NCI-H82 (cell line): ENCODE measurements at regions not wholly inside any gene's neighbourhood (a gene's known extent, or its start where the extent isn't known, plus 50 kb on each side); places are given as distances from the start of the nearest gene placed in this dataset.
A peak's percentile ranks its signal among the peaks of the same experiment; 100 is the strongest.
"Not testable (repeated sequence)": the region's sequence is repeated elsewhere in the genome, so short reads cannot be mapped to it uniquely, and the experiment has no call there.

Source experiments
- DNase-seq: peaks from one replicate; lab custom pipeline; 2025; lab: John Stamatoyannopoulos, UW

DNA sequence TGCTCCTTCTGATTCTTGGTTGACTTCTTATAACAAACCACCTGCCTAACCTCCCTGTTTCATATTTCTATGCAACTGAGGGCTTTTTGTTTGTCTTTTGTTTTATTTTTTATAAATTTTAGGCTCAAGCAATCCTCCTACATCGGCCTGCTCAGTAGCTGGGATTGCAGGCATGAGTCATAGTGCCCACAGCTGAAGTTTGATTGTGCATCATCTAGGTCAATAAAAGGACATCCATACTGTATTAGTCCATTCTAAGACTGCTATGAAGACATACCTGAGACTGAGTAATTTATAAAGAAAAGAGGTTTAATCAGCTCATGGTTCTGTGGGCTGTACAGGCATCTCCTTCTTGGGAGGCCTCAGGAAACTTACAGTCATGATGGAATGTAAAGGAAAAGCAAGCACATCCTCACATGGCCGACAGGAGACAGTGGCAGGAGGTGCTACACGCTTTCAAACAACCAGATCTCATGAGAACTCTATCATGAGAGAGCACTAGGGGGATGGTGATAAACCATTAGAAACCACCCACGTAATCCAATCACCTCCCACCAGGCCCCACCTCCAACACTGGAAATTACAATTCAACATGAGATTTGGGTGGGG is 285.0 kb downstream of the SIPA1L2 start:
- no peak for DNase-seq

DNA sequence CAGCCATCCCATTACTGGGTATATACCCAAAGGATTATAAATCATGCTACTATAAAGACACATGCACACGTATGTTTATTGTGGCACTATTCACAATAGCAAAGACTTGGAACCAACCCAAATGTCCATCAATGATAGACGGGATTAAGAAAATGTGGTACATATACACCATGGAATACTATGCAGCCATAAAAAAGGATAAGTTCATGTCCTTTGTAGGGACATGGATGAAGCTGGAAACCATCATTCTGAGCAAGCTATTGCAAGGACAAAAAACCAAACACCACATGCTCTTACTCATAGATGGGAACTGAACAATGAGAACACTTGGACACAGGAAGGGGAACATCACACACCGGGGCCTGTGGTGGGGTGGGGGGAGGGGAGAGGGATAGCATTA is 285.7 kb downstream of the SIPA1L2 start:
- not testable (repeated sequence) for DNase-seq

DNA sequence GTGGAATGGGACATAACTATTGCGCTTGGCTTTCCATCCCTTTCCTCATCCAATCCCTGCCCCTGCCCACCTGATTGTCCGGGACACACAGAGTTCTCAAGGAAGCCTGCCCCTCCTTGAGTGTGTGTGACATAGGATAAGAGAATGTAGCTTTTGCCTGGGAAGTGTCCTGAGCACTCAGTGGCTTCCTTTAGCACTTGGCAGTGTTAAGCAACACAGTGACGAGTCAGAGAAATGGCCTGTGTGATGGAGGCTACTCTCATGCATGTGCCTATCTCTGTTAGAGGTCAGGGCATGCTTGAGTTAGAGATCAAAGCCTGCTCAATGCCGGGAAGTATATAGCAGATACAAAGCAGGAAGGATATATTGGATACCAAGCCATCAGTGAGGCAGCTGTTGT is 289.5 kb downstream of the SIPA1L2 start:
- no peak for DNase-seq

- no peak for DNase-seq
These were observed 290.9 kb downstream of the SIPA1L2 start for GRCh38 chr1:232339073-232339472.

- DNase-seq = peak; percentile 44
These were observed 294.1 kb downstream of the SIPA1L2 start for GRCh38 chr1:232335741-232336293.

GRCh38 chr1:232335261-232335660 is 294.7 kb downstream of the SIPA1L2 start:
- no peak for DNase-seq

- DNase-seq = no peak
These were observed 295.1 kb downstream of the SIPA1L2 start for GRCh38 chr1:232334811-232335210.

DNA sequence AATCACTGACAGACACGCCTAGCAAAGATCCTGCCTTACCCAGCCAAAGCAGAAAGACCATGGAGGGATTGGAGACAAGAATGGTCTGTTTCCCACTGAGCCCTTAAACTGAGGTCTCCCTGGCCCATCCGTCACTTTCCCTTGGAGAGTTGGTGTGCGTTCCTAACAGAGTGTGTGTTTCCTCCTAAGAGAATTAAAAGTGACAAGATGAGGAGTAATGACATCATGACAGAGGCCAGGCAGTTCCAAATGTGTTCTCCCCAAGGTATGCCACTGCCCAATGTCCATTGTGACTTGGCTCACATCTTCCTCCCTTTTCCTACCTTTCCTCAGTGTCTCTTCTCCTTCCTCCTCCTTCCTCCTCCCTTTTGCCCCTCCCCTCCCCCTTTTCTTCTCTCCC is 295.7 kb downstream of the SIPA1L2 start:
- no peak for DNase-seq

GRCh38 chr1:232333419-232333767 is 296.5 kb downstream of the SIPA1L2 start:
- no peak for DNase-seq

DNA sequence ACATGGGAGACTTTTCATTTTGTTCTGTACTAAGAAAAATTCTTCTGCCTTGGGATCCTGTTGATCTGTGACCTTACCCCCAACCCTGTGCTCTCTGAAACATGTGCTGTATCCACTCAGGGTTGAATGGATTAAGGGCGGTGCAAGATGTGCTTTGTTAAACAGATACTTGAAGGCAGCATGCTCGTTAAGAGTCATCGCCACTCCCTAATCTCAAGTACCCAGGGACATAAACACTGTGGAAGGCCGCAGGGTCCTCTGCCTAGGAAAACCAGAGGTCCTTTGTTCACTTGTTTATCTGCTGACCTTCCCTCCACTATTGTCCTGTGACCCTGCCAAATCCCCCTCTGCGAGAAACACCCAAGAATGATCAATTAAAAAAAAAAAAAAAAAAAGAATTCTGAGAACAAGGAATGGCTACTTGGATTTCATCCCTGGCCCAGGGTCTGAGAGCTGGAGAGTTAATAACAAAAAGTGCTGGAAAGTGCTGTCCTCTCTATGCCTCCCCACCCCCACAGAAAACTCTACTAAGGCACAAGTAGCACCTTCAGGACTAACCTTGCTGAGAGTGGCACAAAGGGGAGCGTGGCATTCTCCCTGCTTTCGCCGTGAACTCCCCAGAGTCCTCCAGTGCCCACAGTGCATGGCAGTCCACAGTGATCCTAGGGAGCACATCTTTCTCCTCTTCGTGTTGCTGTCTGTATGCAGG is 297.1 kb downstream of the SIPA1L2 start:
- DNase-seq = not testable (repeated sequence)

DNA sequence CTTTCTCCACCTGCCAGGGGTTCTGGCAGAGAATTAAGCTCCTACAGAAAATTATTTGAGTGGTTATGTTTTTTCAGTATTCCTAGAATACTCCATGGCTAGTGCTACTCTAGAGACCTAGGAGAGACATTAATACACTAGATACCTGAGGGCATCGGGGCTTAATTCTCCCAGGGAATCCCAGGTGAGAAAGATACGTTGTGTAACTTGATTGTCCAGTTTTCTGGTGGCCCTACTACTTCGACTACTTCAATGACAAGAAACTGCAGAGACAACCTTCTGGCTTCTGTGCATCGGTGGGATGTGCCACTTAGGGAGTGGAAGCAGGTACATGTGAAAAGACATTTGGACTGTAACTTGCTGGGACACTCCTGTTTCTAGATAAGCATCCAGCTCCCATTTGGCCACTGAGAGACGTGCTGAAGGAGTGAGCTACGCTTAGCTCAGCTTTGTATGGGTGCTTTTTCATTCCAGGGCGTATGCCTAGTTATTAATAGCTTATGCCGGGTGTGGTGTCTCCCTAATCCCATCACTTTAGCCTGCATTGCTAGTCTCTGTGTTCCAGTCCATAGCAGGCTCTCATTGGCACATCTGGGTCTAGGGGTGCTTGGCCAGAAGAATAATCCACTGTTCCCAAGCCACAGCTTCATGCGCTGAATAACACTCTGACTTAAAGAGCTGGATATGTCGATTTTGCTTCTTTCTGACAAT is 300.7 kb downstream of the SIPA1L2 start:
- DNase-seq = peak; percentile 83

- DNase-seq = peak; percentile 88
These were observed 301.3 kb downstream of the SIPA1L2 start for GRCh38 chr1:232328486-232329102.

GRCh38 chr1:232327899-232328298 is 302.0 kb downstream of the SIPA1L2 start:
- no peak for DNase-seq

DNA sequence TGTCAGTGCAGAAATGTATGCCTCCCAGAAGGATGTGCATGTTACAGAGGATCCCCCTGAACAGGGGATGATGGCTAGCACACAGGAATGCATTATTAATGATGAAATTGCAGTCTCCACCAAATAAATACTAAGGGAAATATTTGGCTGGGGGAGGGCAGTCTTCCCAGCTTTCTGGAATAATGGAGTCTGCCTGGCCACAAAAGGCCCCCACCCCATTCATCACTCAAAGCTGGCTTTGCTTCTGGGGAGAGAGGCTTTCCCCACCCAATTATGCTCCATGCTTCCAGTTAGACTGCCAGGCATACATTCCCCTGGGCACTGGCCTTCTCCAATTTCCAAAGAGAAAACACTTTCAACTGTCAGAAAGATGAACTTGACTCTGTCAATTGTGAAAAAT is 302.7 kb downstream of the SIPA1L2 start:
- no peak for DNase-seq

DNA sequence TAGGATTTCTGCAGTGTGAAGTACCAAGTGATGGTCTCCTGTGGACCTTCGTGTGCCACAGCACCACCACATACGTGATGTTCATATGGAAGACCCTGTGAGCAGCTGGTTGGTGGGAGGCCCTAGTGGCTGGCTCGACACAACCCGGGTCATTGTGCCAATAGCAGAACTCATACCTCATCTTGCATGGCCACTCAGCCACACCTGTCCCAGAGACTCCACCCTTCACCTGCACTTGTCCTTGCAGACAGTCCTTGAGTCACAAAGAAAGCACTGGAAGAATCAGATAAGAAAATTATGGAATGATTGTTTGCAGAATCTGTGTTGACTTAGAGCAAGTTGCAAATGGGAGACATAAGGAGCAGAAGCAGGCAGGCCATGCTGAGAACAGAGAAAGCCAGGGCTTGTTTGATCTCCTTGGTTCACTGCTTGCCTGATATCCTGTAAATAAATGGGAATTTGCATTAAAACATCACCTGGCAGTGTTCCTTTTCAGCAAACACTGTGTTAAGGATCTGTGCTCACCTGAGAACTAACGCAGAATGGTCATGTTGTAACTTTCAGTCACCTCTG is 307.7 kb downstream of the SIPA1L2 start:
- DNase-seq = no peak

DNA sequence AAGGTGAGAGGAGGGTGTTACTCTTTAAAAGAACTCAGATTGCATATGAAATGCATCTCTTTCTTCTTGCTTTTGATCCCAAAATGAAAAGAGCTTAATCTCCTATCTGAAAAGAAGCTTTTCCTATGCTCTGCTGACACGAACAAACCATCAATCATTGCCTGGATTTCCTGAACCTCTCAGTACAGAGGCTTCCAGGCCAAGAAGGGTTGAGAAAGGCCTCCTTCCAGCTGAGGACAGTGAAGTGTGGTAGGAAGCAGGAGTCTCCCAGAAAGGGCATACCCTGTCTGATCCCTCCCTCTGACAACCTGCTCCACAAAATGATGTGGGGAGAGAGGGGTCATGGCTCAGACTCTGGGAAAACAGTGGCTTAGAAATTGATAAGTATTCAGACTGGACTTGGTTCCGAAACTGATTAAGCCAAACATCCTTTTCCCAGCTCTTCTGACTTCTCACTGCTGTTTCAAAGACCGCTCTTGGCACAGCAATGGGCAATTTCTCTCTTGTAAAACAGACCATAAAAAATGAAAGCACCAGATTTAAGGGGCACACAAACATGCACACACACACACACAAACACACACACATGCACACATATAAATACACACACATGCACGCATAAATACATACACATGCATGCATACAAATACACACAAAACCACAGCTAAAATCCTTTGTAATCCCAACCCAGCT is 310.3 kb downstream of the SIPA1L2 start:
- DNase-seq = no peak

- no peak for DNase-seq
These were observed 310.9 kb downstream of the SIPA1L2 start for GRCh38 chr1:232319072-232319471.

DNA sequence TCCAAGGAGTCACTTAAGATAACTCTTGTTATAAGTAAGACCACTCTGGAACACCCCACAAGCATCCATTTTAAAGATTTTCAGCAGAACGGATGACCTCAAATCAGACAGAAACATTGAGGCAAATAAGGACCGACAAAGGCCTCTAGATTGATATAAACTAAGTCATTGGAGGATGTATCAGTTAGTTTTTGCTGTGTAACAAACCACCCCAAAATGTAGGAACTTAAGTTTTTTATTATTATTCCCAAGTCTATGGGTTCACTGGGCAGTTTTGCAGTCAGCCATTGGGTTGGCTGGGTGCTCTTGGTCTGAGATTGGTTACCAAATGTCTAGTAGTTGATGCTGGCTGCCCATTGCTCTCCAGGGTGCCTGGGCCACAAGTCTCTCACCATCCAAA is 311.8 kb downstream of the SIPA1L2 start:
- DNase-seq = no peak

DNA sequence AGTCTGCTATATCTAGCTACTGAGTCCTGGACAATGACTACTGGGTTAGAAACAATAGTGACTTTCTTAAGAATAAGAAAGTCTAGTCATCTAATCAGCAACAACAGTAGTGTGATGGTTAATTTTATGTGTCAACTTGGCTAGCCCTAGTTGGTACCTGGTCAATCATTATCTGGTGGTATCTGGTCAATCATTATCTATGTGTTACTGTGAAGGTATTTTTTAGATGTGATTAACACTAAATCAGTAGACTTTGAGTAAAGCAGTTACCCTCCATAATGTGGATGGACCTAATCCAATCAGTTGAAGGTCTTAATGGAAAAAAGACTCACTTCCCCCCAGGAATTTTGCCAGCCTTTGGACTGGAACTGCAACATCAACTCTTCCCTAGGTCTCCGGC is 312.6 kb downstream of the SIPA1L2 start:
- DNase-seq = no peak

DNA sequence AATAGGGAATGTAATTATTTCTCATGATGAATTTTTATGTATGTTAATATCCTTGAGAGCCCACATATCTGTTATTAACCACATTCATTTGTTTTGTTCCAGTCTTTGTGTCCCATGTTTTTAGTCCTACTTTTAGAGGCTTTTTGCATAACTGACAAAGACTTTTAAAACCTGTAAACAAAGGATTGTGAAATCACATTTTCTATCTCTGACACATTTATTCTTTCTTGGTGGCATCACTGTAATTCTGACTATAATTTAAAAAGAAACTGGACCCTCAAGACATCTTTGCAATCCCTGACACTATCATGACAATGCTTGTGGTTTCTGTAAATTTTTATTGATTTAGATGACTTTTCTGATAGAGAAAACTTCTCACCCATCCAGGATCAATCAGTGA is 313.1 kb downstream of the SIPA1L2 start:
- no peak for DNase-seq

- DNase-seq = not testable (repeated sequence)
These were observed 316.1 kb downstream of the SIPA1L2 start for GRCh38 chr1:232313876-232314275.

- DNase-seq = no peak
These were observed 319.4 kb downstream of the SIPA1L2 start for GRCh38 chr1:232310541-232310940.
